ENCODE measurements at regions not wholly inside any gene's neighbourhood (a gene's known extent, or its start where the extent isn't known, plus 50 kb on each side); places are given as distances from the start of the nearest gene placed in this dataset.
"Not testable (repeated sequence)": the region's sequence is repeated elsewhere in the genome, so short reads cannot be mapped to it uniquely, and the experiment has no call there.

GRCh38 chr7:66571568-66571967, 57.1 kb upstream of the KCTD7 start:
- Histone ChIP-seq H2AFZ (ENCODE audit: low read depth, low read length) (no peak overlapping the region), H3K4me1 (ENCODE audit: insufficient read depth, low read length) (no peaks in the 10 kb centered on the region), H3K4me3 (ENCODE audit: low read depth in 1 of 2, low read length in 2 of 2) (no peak overlapping the region), H3K36me3 (ENCODE audit: insufficient read depth, low read length) (peaks cover 78% of the 10 kb centered on the region), H3K27ac (ENCODE audit: low read length) (no peak overlapping the region), H3K9me3 (ENCODE audit: insufficient read depth, low read length, severe bottlenecking) (no peaks in the 10 kb centered on the region), H3K27me3 (ENCODE audit: insufficient read depth, low read length, poor library complexity) (no peaks in the 10 kb centered on the region), H3K79me2 (ENCODE audit: insufficient read depth, low read length) (peaks cover 65% of the 10 kb centered on the region), H3K9ac (ENCODE audit: low read depth, low read length) (no peak overlapping the region), H4K20me1 (ENCODE audit: insufficient read depth, low read length) (peaks cover 21% of the 10 kb centered on the region), H3K4me2 (ENCODE audit: insufficient read depth, low read length) (no peak overlapping the region)
- no peak for ATAC-seq (ENCODE audit: insufficient read depth, low read depth)
- DNase-seq, result no peak
- TF ChIP-seq CTCF (IDR thresholded peaks at IDR 0.05; ENCODE audit: borderline replicate concordance, extremely low read depth, low read length, poor library complexity, severe bottlenecking), result no peak

- not testable (repeated sequence) for H3K27ac ChIP-seq (ENCODE audit: low read length); H3K9me3 ChIP-seq (ENCODE audit: insufficient read depth, low read length, severe bottlenecking); H3K27me3 ChIP-seq (ENCODE audit: insufficient read depth, low read length, poor library complexity); H3K9ac ChIP-seq (ENCODE audit: low read depth, low read length); DNase-seq; H3K4me3 ChIP-seq (ENCODE audit: low read depth in 1 of 2, low read length in 2 of 2); H3K4me1 ChIP-seq (ENCODE audit: insufficient read depth, low read length); H3K4me2 ChIP-seq (ENCODE audit: insufficient read depth, low read length); ATAC-seq (ENCODE audit: insufficient read depth, low read depth); H2AFZ ChIP-seq (ENCODE audit: low read depth, low read length)
- Histone ChIP-seq H3K36me3 (ENCODE audit: insufficient read depth, low read length) (peaks cover 64% of the 10 kb centered on the region), H3K79me2 (ENCODE audit: insufficient read depth, low read length) (peaks cover 67% of the 10 kb centered on the region), H4K20me1 (ENCODE audit: insufficient read depth, low read length) (peaks cover 32% of the 10 kb centered on the region)
Observed at GRCh38 chr7:66573782-66574495, 54.7 kb upstream of the KCTD7 start.

GRCh38 chr7:66574768-66575167, 53.9 kb upstream of the KCTD7 start:
- not testable (repeated sequence) for H3K27ac ChIP-seq (ENCODE audit: low read length); H2AFZ ChIP-seq (ENCODE audit: low read depth, low read length); H3K4me1 ChIP-seq (ENCODE audit: insufficient read depth, low read length); H3K4me2 ChIP-seq (ENCODE audit: insufficient read depth, low read length); H3K9ac ChIP-seq (ENCODE audit: low read depth, low read length); DNase-seq; H3K9me3 ChIP-seq (ENCODE audit: insufficient read depth, low read length, severe bottlenecking); H3K4me3 ChIP-seq (ENCODE audit: low read depth in 1 of 2, low read length in 2 of 2); H3K27me3 ChIP-seq (ENCODE audit: insufficient read depth, low read length, poor library complexity); ATAC-seq (ENCODE audit: insufficient read depth, low read depth)
- Histone ChIP-seq H4K20me1 (ENCODE audit: insufficient read depth, low read length) (peaks cover 36% of the 10 kb centered on the region), H3K36me3 (ENCODE audit: insufficient read depth, low read length) (peaks cover 56% of the 10 kb centered on the region), H3K79me2 (ENCODE audit: insufficient read depth, low read length) (peaks cover 70% of the 10 kb centered on the region)

DNA sequence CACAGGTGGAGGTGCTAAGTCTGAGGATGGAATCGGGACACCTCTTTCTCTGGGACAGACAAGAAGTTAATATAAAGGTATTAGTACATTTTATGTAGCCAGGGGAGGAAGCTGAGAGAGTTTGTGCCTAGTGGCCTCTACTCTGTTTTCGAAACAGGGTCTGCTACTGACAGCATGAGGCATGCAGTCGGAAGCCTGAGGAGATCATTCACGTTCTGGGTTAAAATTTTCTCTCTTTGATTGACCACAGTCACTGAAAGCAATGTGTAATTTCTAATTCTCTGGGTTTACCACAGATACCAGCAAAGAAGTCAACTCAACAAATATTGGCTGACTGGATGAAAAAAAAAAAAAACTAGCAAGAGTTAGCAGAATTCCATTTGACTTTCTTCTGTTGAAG, 53.3 kb upstream of the KCTD7 start:
- Histone ChIP-seq H3K9ac (ENCODE audit: low read depth, low read length) (no peak overlapping the region), H3K4me2 (ENCODE audit: insufficient read depth, low read length) (no peak overlapping the region), H2AFZ (ENCODE audit: low read depth, low read length) (no peak overlapping the region), H3K36me3 (ENCODE audit: insufficient read depth, low read length) (peaks cover 56% of the 10 kb centered on the region), H3K9me3 (ENCODE audit: insufficient read depth, low read length, severe bottlenecking) (no peaks in the 10 kb centered on the region), H3K79me2 (ENCODE audit: insufficient read depth, low read length) (peaks cover 68% of the 10 kb centered on the region), H3K27me3 (ENCODE audit: insufficient read depth, low read length, poor library complexity) (no peaks in the 10 kb centered on the region), H3K4me1 (ENCODE audit: insufficient read depth, low read length) (no peaks in the 10 kb centered on the region), H3K4me3 (ENCODE audit: low read depth in 1 of 2, low read length in 2 of 2) (no peak overlapping the region), H4K20me1 (ENCODE audit: insufficient read depth, low read length) (peaks cover 36% of the 10 kb centered on the region), H3K27ac (ENCODE audit: low read length) (no peak overlapping the region)
- ATAC-seq (ENCODE audit: insufficient read depth, low read depth), result no peak
- no peak for TF ChIP-seq CTCF (IDR thresholded peaks at IDR 0.05; ENCODE audit: borderline replicate concordance, extremely low read depth, low read length, poor library complexity, severe bottlenecking)
- no peak for TF ChIP-seq EZH2 (IDR thresholded peaks at IDR 0.05; ENCODE audit: borderline replicate concordance, low read depth, low read length, severe bottlenecking)
- no peak for DNase-seq

Data from DND-41 (cell line).